Keratinocyte (primary cell): ENCODE measurements at regions not wholly inside any gene's neighbourhood (a gene's known extent, or its start where the extent isn't known, plus 50 kb on each side); places are given as distances from the start of the nearest gene placed in this dataset.

Source experiments
- DNase-seq: peaks from one replicate; pipeline ENCODE4 v3.0.0-alpha.2; 2011; ENCODE audit warnings: low read depth, missing footprints, low spot score
- FAIRE-seq: peaks from 2 replicates; lab custom pipeline; 2011; peaks lifted over from hg19 to GRCh38; lab: Jason Lieb, UNC
- H2AFZ ChIP-seq: 2 replicates; pipeline ENCODE4 v1.6.0; 2012; ENCODE audit warnings: low read length, control low read depth, inconsistent platforms; ENCODE audit not compliant: control insufficient read depth
- H3K27ac ChIP-seq: 2 replicates; pipeline ENCODE4 v1.5.1; 2011; ENCODE audit warnings: low read length; ENCODE audit not compliant: control insufficient read depth, insufficient read depth
- H3K27me3 ChIP-seq: 3 replicates; pipeline ENCODE4 v1.6.0; 2011; ENCODE audit warnings: low read length; ENCODE audit not compliant: control insufficient read depth, insufficient read depth; ENCODE audit errors: extremely low read depth
- H3K36me3 ChIP-seq, 2 experiments: 2 replicates in 1 of 2; 3 replicates in 1 of 2; pipeline ENCODE4 v1.5.1; 2011; ENCODE audit warnings: low read length in 2 of 2, mild to moderate bottlenecking in 1 of 2; ENCODE audit not compliant: control insufficient read depth in 2 of 2, insufficient read depth in 2 of 2; ENCODE audit errors: extremely low read depth in 1 of 2
- H3K4me1 ChIP-seq: 3 replicates; pipeline ENCODE4 v1.5.1; 2011; ENCODE audit warnings: low read length; ENCODE audit not compliant: control insufficient read depth, insufficient read depth; ENCODE audit errors: extremely low read depth
- H3K4me2 ChIP-seq: 3 replicates; pipeline ENCODE4 v1.6.0; 2011; ENCODE audit warnings: low read depth, low read length; ENCODE audit not compliant: control insufficient read depth, insufficient read depth; ENCODE audit errors: extremely low read depth
- H3K4me3 ChIP-seq, 3 experiments: fragments of 200-600 bp in 1 of 3; sonication (generic) in 1 of 3; 2 replicates in 2 of 3; 3 replicates in 1 of 3; pipeline ENCODE4 v1.5.1; 2011 to 2016; ENCODE audit warnings: low read length in 3 of 3, mild to moderate bottlenecking in 3 of 3, control low read depth in 2 of 3, inconsistent platforms in 1 of 3, low read depth in 1 of 3, mixed read lengths in 1 of 3, mixed run types in 1 of 3, moderate library complexity in 1 of 3; ENCODE audit not compliant: control insufficient read depth in 2 of 3, insufficient read depth in 2 of 3; ENCODE audit errors: extremely low read depth in 1 of 3
- H3K79me2 ChIP-seq: 2 replicates; pipeline ENCODE4 v1.6.0; 2012; ENCODE audit warnings: low read length; ENCODE audit not compliant: control insufficient read depth, insufficient read depth
- H3K9ac ChIP-seq: 3 replicates; pipeline ENCODE4 v1.6.0; 2011; ENCODE audit warnings: low read length; ENCODE audit not compliant: control insufficient read depth, insufficient read depth; ENCODE audit errors: extremely low read depth
- H3K9me1 ChIP-seq: 3 replicates; pipeline ENCODE4 v1.6.0; 2011; ENCODE audit warnings: low read length; ENCODE audit not compliant: control insufficient read depth, insufficient read depth; ENCODE audit errors: extremely low read depth
- H3K9me3 ChIP-seq: 2 replicates; pipeline ENCODE4 v1.5.1; 2012; ENCODE audit warnings: low read depth, low read length; ENCODE audit not compliant: control insufficient read depth
- H4K20me1 ChIP-seq: 3 replicates; pipeline ENCODE4 v1.6.0; 2011; ENCODE audit warnings: low read length; ENCODE audit not compliant: control insufficient read depth, insufficient read depth; ENCODE audit errors: extremely low read depth
- CTCF ChIP-seq, 3 experiments: IDR thresholded peaks in 1 of 3; conservative IDR thresholded peaks in 1 of 3; optimal IDR thresholded peaks in 1 of 3; 2 replicates in 2 of 3; 3 replicates in 1 of 3; pipeline versions ENCODE3 to v1.5.1; 2011; ENCODE audit warnings: low read length in 3 of 3, mild to moderate bottlenecking in 3 of 3, moderate library complexity in 2 of 3, control low read depth in 1 of 3, inconsistent platforms in 1 of 3; ENCODE audit not compliant: insufficient read depth in 2 of 3; ENCODE audit errors: extremely low read depth in 1 of 3
- EZH2 ChIP-seq: IDR thresholded peaks from one replicate; pipeline ENCODE4 v1.6.1; 2012; ENCODE audit warnings: inconsistent platforms, mild to moderate bottlenecking, low read length, moderate library complexity
- dilution Hi-C: fragments of 300-500 bp; cut with MboI; formaldehyde crosslinking; loops from one replicate; pipeline ENCODE4 v1.7.0; 2020; ENCODE audit warnings: low sequenced_read_pairs; ENCODE audit not compliant: extremely low pct_ligation_motif_present

DNA sequence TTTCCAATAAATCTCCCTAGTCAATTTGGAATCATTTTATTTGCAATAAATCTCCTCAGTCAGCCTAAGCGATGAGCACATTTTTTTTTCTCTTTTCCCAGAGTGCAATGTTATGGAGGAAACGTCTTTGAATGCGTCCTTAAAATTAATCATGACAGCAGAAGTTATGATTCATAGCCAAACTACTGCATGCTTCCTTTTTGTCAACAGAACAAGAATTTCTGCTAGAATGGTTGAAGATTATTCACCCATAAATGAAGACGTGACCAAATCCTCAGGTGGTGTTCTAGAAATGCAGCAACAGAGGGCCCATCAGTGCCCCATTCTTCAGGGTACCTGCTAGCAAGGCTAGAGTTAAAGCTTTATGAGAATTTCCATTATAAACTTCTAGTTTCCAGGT lies 407.9 kb upstream of the PKN2 start:
- Histone ChIP-seq H3K36me3 (no peaks in the 10 kb centered on the region), H3K9me1 (no peaks in the 10 kb centered on the region), H3K9me3 (no peaks in the 10 kb centered on the region), H3K27me3 (no peaks in the 10 kb centered on the region), H3K9ac (no peak overlapping the region), H2AFZ (no peak overlapping the region), H3K27ac (no peak overlapping the region), H3K4me3 (no peak overlapping the region), H4K20me1 (no peaks in the 10 kb centered on the region), H3K4me2 (no peak overlapping the region), H3K4me1 (no peaks in the 10 kb centered on the region), H3K79me2 (no peaks in the 10 kb centered on the region)
- TF ChIP-seq CTCF (optimal IDR thresholded peaks at IDR 0.05 in 1 of 3, IDR thresholded peaks at IDR 0.05 in 1 of 3, conservative IDR thresholded peaks at IDR 0.05 in 1 of 3; ENCODE audit: extremely low read depth in 1 of 3, insufficient read depth in 2 of 3, low read length in 3 of 3), result no peak
- no peak for TF ChIP-seq EZH2
- dilution Hi-C loops, result no loop called here
- peak; percentile 4 for DNase-seq
- FAIRE-seq, result peak; percentile 74

GRCh38 chr1:88284066-88284465 lies 400.0 kb upstream of the PKN2 start:
- H4K20me1 ChIP-seq, result no peaks in the 10 kb centered on the region
- no peaks in the 10 kb centered on the region for H3K79me2 ChIP-seq
- DNase-seq (no peak), FAIRE-seq (no peak)
- no peak overlapping the region for H3K27ac ChIP-seq
- no peak overlapping the region for H2AFZ ChIP-seq
- no peak overlapping the region for H3K9ac ChIP-seq
- no peaks in the 10 kb centered on the region for H3K9me3 ChIP-seq
- H3K4me1 ChIP-seq, result no peaks in the 10 kb centered on the region
- H3K4me2 ChIP-seq, result no peak overlapping the region
- dilution Hi-C loops, result no loop called here
- no peaks in the 10 kb centered on the region for H3K9me1 ChIP-seq
- H3K4me3 ChIP-seq, result no peak overlapping the region
- no peaks in the 10 kb centered on the region for H3K27me3 ChIP-seq
- H3K36me3 ChIP-seq, result no peaks in the 10 kb centered on the region
- TF ChIP-seq CTCF (optimal IDR thresholded peaks at IDR 0.05 in 1 of 3, IDR thresholded peaks at IDR 0.05 in 1 of 3, conservative IDR thresholded peaks at IDR 0.05 in 1 of 3; ENCODE audit: extremely low read depth in 1 of 3, insufficient read depth in 2 of 3, low read length in 3 of 3) (no peak), EZH2 (no peak)
